Fibroblast of skin of abdomen (primary cell): ENCODE measurements at regions not wholly inside any gene's neighbourhood (a gene's known extent, or its start where the extent isn't known, plus 50 kb on each side); places are given as distances from the start of the nearest gene placed in this dataset.
"Not testable (repeated sequence)": the region's sequence is repeated elsewhere in the genome, so short reads cannot be mapped to it uniquely, and the experiment has no call there.

ENCODE experiments used
- DNase-seq: peaks from one replicate; pipeline ENCODE4 v3.0.0-alpha.2; 2013

DNA sequence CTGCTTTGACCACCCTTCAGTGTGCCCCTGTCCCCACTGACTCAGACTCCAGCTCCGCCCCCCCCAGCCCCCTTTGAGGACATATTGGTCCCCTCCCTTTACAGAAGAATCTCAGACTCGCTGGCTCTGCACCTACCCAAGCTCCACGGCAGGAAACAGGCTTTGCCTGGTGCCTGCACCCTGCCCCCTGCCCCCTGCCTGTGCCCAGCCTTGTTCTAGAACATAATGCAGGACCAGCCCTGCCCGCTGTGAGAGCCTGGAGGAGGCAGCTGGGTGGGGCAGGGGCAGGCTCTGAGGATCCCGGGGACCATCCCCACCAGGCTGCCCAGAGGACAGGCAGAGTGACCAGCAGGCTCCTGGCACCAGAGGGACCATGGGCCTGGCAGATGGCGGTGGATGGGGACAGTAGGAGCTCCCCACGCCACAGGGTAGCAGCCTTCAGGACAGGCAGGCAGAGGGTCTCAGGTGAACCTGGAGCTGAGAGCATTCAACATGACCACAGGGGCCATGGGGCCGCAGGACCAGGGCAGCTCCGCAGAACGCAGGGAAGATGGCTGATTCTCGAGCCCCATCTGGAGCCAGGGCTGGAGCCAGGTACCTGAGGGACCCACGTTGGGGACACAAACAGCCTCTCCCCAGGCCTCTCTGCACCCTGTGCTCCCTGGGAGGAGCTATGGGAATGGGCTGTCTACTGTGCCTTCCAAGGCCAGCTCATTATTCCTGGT is 165.0 kb upstream of the FOXD4L5 start:
- not testable (repeated sequence) for DNase-seq

GRCh38 chr9:65449423-65449822 is 164.4 kb upstream of the FOXD4L5 start:
- DNase-seq: no peak

GRCh38 chr9:65447146-65447545 is 162.1 kb upstream of the FOXD4L5 start:
- DNase-seq: not testable (repeated sequence)

DNA sequence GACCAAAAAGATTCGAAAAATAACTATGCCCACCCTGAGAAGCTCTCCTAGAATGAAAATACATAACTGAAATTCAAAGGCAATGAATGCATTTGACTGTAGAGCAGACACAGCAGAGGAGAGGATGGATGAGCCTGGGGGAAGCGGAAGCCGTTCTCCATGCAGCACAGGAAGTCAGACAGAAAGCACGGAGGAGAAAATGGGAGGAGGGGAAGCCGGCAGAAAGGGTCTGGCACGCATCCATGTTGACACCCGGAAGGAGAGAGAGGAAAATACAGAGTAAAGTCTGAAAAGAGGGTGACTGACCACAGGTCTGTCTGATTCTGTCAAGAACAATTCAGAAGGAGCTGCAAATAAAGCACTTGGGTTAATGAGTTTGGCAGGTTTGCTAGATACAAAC is 161.0 kb upstream of the FOXD4L5 start:
- DNase-seq: not testable (repeated sequence)

DNA sequence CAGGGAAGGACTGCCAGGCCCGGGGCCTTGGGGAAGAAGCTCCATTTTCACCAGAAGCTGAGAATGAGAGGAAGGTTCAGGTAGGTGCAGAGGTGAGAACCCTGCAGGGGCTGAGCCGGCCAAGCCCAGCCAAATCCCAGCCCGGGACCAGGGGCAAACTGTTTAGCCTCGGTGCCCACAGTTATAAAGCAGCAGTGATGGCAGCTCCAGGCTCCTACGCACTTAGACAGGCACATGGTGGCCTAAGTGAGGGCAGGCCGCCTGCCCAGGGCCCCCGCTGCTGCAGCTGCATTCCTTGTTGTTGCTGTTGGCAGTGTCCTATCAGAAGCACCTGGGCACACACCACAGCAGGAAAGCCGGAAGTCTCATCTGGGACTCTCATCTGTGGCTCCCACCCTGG is 159.9 kb upstream of the FOXD4L5 start:
- DNase-seq: no peak

DNA sequence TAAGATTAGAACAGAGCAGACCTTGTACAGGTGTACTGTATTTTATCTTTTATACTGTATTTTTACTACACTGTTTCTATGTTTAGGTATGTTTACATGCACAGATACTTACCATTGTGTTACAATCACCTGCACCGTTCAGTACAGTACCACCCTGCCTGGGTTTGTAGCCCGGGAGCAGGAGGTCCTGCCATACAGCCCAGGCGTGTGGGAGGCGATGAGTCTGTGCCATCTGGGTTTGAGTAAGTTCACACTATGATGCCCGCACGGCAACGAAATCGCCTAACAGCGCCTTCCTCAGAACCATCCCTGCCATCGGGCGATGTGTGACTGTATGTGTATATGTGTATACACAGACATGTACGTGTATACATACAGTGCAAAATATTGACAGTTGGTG is 157.1 kb upstream of the FOXD4L5 start:
- DNase-seq: not testable (repeated sequence)

DNA sequence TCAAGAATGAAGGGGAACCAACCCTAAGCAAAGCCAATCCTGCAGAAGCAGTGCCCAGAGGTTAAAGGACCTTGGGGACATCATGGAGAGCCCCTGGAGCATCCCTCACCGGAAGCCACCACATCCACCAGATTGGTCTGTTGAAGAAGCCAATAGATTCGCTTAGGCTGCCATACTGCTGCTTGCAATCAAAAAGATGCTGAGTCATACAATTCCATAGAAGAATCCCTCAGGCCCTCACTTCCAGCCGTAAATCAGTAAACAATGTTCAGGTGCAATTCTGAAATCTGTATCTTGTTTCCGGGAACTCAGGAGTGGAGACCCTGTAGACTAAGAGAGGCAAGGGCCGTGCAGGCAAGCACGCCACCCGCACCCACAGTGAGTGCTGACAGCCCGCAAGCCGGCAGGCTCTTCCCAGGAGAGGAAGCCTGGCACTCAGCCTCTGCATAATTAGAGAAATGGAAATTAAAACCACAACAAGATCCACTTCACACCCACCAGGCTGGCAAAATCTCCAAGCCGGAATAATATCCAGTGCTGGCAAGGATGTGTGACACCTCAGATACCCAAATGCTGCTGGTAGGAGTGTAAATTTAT is 156.4 kb upstream of the FOXD4L5 start:
- not testable (repeated sequence) for DNase-seq

DNA sequence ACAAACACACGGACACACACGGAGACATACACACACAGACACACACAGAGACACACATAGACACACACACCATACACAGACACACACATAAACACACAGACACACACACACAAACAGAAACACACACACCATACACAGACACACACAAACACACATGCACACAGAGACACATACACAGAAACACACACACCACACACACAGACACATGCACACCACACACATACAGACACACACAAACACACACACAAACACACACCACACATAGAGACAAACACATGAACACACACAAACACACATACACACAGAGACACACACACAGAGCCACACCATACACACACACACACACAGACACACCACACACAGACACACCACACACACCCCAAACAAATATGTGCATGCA is 152.7 kb upstream of the FOXD4L5 start:
- DNase-seq: no peak

DNA sequence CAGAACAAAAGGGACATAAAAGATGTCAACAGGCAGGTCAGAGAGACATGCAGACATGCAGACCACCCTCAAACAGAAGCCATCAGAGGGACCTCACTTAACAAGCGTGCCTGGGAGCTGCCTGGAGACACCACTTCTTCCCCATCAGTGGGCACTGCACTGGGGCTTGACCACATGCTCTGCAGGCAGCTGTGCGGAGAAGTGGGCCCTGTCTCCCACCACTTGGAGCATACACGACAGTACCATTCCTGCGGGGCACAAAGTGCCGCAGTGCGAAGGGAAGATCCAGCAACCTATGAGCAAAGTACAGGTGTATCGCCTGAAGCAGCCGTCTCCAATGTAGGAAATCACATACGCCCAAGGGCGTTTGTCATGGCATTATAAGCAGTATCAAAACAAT is 150.5 kb upstream of the FOXD4L5 start:
- DNase-seq: no peak

DNA sequence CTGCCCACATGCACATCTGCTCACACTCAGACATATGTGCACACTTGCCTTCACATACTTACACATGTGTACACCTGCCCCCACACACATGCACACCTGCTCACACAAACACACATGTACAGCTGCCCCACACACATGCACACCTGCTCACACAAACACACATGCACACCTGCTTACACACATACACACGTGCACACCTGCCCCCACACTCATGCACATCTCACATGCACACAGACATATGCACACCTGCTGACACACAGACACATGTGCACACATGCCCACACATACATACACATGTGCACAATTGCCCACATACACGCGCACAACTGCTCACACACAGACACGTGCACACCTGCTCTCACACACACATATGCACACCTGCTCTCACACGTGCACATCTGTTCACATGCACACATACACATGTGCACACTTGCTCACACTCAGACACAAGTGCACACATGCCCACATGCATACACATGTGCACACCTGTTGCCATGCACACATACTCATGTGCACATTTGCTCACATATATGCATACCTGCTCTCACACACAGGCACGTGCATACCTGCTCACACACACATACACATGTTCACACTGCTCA is 147.8 kb upstream of the FOXD4L5 start:
- no peak for DNase-seq

DNA sequence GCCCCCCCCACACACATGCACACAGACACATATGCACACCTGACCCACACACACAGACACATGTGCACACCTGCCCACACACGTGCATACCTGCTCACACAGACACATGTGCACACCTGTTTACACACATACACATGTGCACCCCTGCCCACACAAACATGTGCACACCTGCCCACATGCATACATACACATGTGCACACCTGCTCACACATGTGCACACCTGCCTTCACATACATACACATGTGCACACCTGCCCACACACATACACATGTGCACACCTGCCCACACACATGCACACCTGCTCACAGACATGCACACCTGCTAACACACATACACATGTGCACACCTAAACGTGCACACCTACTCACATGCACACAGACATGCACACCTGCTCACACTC is 147.0 kb upstream of the FOXD4L5 start:
- DNase-seq: no peak

- DNase-seq: no peak
Measured at GRCh38 chr9:65430221-65430620, 145.2 kb upstream of the FOXD4L5 start.

DNA sequence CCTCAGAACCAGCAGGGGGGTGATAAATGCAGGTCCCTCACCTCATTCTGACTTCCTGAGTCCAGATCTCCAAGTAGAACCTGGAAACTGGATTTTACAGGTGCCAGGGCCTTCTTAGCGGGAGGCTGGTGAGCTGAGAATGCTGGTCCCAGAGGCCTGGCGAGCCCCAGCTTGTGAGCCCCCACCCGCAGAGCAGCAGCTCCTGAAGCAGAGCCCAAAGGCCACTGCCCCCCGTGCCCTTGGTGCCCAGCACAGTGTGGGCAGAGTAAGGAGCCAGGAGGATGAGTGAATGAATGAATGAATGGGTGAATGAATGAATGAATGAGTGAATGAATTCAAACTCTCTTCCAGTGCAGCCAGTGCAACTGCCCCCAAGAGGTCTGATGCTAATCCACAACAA is 142.4 kb upstream of the FOXD4L5 start:
- DNase-seq: not testable (repeated sequence)

DNA sequence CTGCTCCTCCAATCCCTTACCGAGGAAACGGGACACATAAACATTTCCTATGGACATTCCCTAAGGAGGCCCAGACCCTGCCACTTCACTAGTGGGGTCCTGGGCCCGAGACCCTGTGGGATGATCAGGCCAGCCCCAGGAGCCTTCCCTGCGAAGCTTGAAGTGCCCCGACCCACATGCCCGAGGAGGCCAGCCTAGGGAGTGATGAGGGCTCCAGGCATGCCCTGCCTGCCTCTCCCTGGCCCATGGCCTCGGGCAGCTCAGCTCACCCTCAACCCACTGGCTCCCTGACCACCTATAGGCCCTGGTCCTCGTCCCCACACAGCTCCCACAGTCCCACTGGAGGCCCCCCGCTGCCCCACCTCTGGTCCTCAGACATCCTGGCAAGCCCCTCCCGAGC is 141.8 kb upstream of the FOXD4L5 start:
- not testable (repeated sequence) for DNase-seq

DNA sequence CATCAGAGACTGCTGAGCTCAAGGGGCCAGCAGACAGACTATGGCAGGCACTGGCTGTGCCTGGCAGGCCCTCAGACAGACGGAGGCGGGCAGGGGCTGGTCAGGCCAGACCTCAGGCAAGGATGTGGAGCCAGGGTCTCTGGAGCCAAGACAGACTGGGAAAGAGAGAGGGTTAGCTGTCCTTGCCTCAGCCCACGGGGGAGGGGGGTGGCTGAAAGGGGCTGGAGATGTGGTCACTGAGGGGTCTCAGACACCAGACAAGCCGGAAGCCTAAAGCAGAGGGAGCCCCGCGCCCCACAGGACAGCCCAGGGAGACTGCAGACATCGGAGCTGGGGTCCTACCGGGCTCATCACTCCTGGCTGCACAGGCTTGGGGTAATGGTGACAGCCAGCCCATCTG is 141.2 kb upstream of the FOXD4L5 start:
- no peak for DNase-seq

DNA sequence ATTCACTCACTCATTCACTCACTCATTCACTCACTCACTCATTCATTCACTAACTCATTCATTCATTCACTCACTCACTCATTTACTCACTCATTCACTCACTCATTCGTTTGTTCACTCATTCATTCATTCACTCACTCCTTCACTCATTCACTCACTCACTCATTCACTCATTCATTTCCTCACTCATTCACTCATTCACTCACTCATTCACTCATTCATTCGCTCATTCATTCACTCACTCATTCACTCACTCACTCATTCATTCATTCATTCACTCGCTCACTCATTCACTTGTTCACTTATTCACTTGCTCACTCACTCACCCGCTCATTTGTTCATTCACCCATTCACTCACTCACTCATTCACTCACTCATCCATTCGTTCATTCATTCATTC is 140.2 kb upstream of the FOXD4L5 start:
- DNase-seq: not testable (repeated sequence)

- DNase-seq: not testable (repeated sequence)
Measured at GRCh38 chr9:65424437-65424984, 139.5 kb upstream of the FOXD4L5 start.

- not testable (repeated sequence) for DNase-seq
Measured at GRCh38 chr9:65423691-65424436, 138.9 kb upstream of the FOXD4L5 start.

- DNase-seq: not testable (repeated sequence)
Measured at GRCh38 chr9:65422966-65423690, 138.1 kb upstream of the FOXD4L5 start.

- not testable (repeated sequence) for DNase-seq
Measured at GRCh38 chr9:65421486-65421885, 136.5 kb upstream of the FOXD4L5 start.

GRCh38 chr9:65420771-65421170 is 135.8 kb upstream of the FOXD4L5 start:
- DNase-seq: no peak

DNA sequence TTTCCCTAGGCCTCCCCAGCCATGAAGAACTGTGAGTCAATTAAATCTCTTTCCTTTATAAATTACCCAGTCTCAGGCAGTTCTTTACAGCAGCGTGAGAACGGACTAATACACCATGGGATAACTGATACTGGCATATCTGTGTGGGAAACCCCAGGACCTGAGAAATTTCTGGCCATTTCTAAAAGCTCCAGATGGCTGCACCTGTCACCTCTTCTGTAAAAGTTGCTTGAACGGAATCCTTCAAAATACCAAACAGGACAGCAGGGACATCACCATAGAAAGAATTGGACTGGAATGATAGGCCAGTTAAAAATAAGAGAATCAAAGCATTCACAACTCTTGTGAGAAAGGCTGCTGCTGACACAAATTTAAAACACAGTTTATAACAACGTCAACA is 134.0 kb upstream of the FOXD4L5 start:
- not testable (repeated sequence) for DNase-seq
